HG02759 (cell line): ENCODE measurements at regions not wholly inside any gene's neighbourhood (a gene's known extent, or its start where the extent isn't known, plus 50 kb on each side); places are given as distances from the start of the nearest gene placed in this dataset.
"Not testable (repeated sequence)": the region's sequence is repeated elsewhere in the genome, so short reads cannot be mapped to it uniquely, and the experiment has no call there.

Experiments
- ATAC-seq: cut with Tn5 transposase; IDR thresholded peaks from one replicate; pipeline ENCODE4 v1.9.1; 2021; ENCODE audit warnings: mild to moderate bottlenecking, moderate library complexity; ENCODE audit not compliant: unreplicated experiment

DNA sequence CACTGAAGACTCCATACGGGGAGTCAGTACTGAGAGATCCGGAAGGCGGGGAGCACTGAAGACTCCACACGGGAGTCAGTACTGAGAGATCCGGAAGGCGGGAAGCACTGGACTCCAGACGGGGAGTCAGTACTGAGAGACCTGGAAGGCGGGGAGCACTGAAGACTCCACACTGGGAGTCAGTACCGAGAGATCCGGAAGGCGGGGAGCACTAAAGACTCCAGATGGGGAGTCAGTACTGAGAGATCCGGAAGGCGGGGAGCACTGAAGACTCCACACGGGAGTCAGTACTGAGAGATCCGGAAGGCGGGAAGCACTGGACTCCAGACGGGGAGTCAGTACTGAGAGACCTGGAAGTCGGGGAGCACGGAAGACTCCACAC lies 77.2 kb downstream of the DLL1 start:
- not testable (repeated sequence) for ATAC-seq

DNA sequence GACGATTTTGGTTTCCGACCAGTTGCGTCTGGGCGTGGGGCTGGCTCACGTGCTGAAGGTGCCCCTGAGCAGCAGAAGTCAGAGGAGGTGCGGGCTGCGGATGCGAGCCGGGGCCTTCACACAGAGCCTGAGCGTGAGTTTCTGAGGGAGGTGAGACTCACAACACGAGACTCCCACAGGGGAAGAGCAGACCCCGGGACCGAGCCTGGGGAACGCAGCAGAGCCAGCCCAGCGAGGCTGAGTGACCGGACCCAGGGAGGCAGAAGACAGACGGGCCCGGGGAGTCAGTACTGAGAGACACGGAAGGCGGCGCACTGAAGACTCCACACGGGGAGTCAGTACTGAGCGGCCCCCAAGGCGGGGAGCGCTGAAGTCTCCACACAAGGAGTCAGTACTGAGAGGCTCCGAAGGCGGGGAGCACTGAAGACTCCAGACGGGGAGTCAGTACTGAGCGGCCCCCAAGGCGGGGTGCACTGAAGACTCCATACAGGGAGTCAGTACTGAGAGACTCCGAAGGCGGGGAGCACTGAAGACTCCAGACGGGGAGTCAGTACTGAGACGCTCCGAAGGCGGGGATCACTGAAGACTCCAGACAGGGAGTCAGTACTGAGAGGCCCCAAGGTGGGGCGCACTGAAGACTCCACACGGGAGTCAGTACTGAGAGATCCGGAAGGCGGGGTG lies 77.8 kb downstream of the DLL1 start:
- ATAC-seq, result no peak

DNA sequence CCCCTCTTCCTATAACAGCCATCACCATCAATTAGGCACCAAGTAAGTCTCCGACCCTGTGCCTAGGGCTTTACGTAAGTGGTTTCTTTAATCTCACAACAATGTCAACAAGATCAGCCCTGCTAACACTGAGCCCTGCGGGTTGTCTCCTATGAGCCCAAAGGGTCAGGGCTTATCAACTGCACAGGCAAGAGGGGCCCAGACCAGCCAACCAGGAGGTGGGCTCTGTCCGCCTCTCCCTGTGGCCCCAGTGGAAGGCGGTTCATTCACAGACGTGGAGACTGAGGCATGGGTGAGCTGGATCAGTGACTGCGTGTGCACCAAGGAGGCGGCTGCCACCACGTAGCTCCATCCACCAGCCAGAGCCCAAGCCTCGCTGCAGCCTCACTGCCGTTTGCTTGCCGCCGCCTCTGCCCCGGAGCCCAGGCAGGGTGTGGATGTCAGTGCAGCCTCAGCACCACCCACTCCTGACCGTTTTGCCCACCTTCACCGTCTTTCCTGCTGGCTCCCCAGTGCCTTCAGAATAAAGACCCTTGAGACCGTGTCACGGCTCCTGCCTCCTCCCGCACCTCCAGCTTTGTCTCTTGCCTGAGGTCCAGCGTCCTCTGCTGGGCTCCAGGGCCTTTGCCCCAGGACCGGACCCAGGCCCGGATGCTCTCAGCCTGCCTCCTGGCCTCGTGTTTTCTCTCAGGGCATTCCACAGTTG lies 78.7 kb downstream of the DLL1 start:
- ATAC-seq, result no peak

DNA sequence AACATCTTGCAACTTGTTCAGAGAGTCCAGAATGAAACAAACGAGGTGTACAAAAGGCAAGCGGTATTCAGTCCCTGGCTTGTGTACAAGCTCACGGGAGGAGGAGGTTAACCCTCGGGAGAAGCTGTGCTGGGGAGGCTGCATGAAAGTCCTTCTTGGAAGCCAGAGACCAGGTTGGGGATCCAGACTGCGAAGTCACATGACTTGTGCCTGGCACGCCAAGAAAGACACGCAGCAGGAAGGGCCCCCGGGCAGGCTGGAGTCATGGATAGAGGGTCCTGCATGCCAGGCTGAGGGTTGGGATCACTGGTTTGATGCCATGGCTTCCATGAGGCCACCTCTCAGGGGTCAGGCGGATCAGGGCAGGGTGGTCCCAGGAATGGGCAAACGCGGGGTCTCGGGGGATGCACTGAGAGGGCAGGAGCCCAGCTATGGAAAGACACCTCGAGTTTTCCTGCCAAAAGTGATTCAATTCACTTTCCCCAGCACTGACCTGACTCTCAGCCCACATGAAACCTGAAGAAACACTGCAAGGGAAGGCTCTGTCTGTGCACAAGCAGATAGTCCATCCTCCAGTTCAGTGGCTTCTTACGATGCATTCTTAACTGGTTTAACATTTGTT lies 79.4 kb downstream of the DLL1 start:
- no peak for ATAC-seq

DNA sequence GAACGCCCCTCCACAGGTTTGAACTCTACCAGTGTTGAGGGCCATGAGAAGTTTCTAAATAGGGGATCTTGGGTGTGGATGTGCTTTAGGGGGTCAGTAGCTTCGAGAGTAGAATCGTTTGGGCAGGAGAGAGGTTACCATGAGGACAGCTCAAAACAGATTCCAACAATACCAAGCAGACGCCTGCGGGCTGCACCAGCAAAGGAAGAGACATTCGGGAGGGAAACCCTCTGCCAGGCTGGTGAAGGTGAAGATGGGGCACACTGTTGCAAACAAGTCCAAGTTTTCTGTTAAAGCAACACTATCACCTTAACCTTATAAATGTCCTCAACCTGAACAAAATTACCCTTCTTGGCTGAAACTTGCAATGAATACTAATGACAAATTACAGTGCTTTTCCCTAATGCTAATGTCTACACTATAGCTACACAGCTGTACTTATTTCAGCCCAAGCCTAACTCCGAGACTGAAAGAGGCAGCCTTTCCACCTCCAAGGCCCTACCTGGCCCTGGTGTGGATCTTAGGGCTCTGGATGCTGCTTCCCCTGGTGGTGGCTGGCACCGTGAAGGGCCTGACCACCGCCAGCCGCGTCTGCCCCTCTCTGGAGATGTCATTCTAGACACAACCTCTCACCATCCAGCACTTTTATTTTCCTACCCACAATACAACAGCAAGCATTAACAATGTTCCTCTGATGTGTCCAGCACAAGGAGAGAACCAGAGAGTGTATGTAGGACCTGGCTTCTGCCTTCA lies 80.1 kb downstream of the DLL1 start:
- ATAC-seq, result no peak

DNA sequence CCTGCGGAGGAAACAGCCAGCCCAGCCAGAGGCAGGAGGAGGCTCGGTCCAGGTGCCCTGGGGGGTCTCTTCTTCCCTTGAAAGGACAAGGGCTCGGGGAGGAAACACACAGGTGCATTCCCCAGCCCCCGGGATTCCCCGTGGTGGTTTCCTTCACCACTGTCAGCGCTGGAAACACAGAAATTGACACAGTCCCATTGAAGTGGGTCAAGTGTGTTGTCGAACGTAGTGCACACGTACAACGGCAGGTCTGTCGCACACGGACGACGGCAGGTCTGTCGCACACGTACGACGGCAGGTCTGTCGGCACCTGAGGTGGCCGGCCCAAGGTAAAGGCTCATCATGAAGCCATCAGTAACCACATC lies 80.9 kb downstream of the DLL1 start:
- ATAC-seq, result no peak

DNA sequence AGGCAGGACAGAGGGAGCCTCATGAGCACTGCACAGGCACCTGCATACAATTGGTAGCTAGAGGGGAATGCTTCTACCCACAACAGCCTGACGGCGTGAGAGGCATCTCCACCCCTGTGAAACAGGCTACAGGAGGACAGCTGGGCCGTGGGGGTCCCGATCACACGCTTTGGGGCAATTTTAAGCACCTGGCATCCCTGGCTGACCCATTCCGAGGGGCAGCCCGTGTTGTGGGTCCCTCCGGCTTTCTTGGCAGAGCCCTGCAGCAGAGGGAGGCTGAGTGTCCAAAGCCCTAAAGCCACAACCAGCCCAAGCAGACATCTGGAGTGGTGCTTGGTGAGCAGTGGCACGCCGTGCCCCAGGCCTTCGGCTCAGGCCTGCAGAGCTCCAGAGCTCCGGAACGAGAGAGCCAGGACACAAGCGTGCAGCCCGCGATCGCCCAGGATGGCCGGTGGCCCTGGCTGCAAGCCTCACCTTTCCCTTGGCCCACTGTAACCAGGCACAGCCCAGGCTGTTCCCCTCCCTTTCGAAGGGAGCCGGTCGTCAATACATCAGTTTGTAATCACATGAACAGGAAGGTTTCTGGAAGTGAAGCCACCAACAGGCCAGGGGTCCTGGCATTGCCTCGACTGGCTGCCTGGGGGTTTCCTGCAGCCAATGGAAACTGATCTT lies 81.4 kb downstream of the DLL1 start:
- no peak for ATAC-seq

DNA sequence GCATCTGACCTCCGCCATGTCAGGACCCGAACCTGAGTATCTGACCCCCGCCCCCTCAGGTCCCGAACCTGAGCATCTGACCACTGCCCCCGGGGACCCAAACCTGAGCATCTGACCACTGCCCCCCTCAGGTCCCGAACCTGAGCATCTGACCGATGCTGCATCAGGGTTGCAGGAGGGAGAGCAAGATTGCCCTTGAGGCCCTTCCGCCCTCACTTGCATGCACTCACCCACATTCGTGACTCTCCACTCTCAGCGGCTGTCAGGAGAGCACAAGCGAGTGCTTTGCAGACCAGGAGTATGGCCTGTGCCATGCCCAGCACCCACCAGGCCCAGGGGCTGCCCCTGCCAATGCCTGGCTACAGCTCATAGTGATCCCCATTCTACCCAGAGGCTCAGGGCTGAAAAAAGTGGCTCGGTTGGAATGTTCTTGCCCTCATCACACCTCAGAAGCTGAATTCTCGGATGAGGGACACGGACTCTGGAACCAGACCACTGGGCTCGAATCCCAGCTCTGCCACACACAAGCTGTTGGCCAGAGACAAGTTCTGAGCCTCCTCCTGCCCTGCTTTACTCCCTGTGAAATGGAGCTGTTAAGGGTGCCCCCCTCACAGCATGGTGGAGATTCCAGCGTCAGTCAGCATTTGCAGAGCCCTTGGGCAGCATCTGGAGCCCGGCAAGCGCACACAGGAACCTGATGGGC lies 82.1 kb downstream of the DLL1 start:
- ATAC-seq, result no peak

DNA sequence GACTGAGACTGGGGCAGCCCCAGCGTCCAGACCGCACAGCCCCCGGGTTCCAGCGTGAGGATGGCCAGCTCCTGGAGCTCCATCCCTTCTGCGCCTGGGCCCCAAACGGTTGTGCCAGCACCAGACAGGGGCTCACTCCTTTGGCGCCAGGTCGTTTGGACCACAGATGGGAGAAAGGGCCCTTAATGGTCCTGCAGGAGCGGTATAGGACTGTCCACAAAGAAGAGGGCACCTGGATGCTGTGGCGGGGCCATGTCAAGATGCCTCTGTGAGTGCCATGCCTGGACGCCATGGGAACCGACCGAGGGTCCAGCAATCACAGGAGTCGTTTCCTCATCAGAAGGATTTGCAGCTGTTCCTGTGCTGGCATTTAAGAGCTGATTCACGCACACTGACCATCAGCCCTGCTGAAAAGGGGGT lies 82.7 kb downstream of the DLL1 start:
- no peak for ATAC-seq

DNA sequence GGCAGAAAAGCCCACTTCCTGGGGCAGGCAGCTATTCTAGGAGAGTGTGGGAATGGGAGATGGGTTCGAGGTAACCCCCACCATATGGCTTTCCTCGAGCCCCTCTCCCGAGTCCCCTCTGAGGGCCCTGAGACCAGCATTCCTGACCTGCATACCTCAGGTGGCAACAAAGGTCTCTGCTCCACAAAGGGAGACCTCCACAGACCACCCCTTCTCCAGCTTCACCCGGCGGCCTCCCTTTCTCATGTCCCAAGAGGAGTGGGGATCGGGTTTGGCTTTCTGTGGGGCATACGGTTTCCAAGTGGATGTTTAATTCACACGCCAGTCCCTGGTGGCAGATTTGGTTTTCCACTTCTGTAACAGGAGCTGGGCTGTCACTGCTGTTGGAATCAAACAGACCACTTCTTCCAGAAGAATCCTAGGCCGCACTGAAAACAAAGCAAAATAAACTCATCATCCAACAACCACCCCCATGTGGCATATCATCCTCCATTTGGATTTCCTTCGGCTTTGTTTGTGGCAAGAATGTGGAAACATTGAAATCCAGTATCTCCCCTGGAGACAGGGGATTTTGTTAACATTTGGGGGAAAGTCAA lies 83.2 kb downstream of the DLL1 start:
- ATAC-seq, result no peak

DNA sequence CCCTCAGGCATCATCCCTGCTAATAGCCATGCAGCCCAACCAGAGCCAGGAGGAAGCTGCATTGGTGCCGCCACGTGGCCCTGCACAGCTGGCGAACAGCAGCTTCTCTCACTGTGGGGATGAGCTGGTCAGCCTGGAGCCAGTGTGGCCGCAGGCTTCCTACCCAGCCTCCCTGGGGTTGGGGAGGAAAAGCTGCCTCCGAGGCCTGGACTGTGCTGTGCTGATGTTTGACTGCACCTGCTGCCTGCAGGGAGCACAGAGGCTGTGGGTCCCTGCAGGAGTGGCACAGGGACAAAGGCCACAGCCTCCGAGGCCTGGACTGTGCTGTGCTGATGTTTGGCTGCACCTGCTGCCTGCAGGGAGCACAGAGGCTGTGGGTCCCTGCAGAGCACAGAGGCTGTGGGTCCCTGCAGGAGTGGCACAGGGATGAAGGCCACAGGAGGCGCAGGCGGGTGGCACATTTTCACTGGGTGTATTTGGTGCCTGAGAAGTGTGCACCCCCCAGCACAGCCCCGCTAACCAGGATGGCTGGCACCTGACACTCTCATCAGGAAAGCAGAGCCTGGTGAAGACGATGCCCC lies 83.9 kb downstream of the DLL1 start:
- ATAC-seq, result no peak

DNA sequence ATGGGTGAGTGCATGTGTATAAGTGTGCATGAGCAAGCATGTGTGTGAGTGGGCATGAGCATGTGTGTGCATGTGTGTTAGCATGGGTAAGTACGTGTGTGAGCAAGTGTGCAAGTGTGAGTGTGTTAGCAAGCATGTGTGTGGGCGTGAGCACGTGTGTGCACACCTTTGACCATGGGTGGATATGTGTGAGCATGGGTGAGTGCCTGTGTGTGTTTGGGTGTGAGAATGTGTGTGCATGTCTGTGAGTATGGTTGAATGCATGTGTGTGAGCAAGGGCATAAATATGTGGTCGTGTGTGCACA lies 84.6 kb downstream of the DLL1 start:
- no peak for ATAC-seq

DNA sequence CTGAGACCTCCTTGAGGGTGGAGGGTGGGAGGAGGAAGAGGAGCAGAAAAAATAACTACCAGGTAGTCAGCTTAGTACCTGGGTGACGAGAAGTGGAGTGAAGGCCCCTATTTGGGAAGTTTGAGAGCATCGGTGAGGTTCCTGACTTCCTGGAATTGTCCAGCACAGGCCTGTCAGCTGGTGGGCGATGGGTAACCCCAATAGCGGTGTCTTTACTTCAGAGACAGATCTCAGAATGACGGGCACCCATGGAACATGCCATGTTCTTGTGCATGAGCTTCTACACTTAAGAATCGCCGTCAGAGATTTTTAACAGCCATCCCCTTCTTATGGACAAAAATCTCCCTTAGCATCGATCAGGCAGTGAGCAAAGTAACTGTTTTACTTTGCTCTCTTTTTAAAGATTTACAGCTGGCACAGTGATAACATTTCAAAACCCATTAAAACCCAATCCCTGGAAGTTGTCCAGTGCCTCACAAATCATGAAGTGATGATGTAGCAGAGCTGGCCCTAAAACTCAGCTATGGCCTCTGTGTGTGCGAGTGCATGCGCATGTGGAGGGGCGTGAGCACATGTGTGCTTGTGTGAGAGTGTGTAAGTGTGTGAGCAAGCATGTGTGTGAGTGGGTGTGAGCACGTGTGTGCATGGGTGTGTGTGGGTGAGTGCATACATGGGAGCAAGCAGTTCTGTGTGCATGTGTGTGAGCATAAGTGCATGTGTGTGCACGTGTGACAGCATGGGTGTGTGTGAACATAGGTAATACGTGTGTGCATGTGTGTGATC lies 85.2 kb downstream of the DLL1 start:
- ATAC-seq, result no peak

DNA sequence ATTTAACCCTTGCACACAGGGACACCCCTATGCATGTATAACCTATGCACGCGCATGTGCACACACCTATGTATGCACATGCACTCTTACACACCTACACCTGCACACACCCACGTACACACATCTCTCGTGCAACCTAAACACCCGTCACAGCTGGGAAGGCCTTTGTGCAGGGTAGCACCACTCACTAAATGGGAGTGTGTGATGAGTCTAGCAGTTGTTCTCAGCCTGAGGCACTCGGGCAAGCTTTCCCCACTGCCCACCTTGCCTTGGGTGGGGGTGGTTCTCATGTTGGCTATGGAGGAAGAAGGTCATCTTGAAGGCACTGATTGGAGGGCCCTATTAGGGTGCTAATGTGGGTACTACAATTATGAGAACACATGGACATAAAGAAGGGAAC lies 85.8 kb downstream of the DLL1 start:
- no peak for ATAC-seq

DNA sequence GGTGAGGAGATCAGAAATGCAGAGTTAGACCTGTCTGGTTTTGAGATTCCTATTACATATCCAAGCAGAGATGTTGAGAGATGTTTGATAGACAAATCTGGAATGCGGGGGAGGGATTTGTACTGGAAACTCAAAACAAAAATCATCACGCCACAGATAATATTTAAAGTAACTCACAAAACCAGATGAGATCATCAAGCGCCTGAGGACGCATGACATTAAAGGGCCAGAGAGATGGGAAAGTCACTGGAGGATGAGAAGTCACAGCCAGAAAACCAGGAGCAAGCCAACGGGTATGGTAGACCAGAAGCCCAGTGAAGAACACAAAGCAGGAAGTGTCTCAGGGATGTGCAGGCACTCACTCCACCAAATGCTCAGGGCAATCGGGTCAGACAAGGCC lies 87.7 kb downstream of the DLL1 start:
- no peak for ATAC-seq

DNA sequence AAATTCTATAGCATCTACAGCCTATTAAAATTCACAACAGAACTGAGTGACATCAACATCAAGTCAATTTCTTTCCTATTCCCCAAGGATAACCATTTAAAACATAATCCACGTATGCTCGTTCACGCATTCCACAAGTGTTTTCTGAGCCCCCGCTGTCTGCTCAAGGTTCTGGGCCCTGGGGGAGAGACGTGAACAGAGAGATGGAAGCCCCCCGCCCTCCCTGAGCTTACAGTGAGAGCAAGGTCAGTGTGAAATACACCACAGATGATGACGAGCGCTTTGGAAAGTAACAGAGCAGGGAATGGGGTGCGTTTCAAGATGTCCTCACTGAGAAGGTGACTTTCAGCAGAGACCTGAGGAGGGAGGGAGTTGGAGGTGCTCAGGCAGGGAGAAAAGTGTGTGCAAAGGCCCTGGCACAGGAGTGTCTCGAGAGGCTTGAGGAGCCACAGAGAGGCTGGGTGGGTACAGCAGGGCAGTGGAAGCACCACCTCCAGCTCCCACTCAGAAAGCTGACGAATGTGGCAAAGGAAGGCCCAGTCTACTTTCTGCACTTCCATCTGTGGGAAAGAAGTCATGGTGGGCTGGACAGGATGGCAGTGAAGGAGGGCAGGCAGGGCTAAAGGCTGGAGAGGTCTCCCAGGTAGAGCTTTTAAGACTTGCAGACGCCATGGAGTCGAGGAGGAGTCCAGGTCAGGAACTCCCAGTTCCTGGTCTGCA lies 88.3 kb downstream of the DLL1 start:
- no peak for ATAC-seq

DNA sequence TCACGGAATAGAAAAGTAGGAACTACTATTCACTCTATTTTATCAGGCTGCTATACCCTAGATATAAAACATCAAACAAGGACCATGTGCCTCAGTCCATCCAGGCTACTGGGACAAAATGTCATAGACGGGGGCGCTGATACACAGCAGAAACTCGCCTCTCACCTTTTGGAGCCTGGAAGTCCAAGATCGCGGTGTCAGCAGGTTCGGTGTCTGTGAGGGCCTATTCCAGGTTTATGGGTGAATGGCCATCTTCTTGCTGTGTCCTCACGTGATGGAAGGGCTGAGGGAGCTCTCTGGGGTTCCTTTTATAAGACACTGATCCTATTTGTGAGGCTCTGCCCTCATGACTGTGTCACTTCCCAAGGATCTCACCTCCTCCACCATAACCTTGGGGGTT lies 89.5 kb downstream of the DLL1 start:
- ATAC-seq, result no peak

DNA sequence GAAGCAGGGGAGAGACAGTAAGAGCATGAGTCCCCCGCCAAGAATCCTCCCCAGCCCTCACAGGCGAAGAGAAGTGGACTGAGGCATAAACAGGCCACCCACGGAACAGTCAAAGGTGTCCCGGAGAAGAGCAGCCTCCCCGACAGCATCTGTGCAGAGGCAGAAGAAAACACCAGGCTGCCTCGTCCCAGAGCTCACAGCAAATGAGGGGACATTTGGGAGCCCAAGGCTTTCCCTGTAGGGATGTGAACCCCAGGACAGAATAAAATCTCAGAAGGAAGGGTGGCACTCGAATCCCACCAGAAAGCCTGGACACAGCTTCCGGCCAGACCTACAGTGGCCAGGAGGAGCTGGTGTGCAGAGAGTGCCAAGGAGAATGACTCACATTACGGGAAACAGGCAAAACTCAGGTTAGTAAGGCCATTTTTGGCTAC lies 90.4 kb downstream of the DLL1 start:
- no peak for ATAC-seq

DNA sequence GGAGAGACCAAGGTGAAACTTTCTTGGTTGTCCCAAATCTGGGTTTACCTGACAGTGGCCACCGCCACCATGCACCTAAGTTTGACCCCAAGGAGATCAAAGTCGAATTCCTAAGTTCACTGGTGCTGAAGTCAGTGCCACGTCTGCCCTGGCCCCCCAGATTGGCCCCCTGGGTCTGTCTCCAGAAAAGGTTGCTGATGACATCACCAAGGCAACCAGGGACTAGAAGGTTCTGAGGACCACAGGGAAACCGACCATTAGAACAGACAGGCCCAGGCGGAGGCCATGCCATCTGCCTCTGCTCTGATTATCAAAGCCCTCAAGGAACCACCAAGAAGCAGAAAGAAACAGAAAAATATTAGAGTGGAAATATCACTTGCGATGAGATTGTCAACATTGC lies 91.2 kb downstream of the DLL1 start:
- no peak for ATAC-seq
